ENCODE measurements at regions not wholly inside any gene's neighbourhood (a gene's known extent, or its start where the extent isn't known, plus 50 kb on each side); places are given as distances from the start of the nearest gene placed in this dataset.

DNA sequence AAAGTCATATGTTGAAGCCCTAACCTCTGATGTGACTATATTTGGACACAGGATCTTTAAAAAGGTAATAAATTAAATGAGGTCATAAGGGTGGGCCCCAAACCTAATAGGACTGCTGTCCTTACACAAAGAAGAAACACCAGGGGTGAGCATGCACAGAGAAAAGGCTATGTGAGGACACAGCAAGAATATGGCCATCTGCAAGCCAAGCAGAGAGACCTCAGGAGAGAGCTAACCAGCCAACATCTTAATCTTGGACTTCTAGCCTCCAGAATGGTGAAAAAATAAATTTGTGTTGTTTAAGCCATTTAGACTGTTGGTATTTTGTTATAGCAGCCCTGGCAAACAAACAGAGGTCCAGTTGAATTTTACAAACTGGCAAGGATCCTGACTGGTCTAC lies 223.9 kb downstream of the LTN1 start:
- TF ChIP-seq, protein P1, sequence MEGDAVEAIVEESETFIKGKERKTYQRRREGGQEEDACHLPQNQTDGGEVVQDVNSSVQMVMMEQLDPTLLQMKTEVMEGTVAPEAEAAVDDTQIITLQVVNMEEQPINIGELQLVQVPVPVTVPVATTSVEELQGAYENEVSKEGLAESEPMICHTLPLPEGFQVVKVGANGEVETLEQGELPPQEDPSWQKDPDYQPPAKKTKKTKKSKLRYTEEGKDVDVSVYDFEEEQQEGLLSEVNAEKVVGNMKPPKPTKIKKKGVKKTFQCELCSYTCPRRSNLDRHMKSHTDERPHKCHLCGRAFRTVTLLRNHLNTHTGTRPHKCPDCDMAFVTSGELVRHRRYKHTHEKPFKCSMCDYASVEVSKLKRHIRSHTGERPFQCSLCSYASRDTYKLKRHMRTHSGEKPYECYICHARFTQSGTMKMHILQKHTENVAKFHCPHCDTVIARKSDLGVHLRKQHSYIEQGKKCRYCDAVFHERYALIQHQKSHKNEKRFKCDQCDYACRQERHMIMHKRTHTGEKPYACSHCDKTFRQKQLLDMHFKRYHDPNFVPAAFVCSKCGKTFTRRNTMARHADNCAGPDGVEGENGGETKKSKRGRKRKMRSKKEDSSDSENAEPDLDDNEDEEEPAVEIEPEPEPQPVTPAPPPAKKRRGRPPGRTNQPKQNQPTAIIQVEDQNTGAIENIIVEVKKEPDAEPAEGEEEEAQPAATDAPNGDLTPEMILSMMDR (conservative IDR thresholded peaks at IDR 0.05): no peak
- TF ChIP-seq ZFX (IDR thresholded peaks at IDR 0.05): no peak
